HL-60 (cell line): ENCODE measurements at regions not wholly inside any gene's neighbourhood (a gene's known extent, or its start where the extent isn't known, plus 50 kb on each side); places are given as distances from the start of the nearest gene placed in this dataset.

Experiments
- DNase-seq, 2 experiments: peaks; one replicate each; pipeline ENCODE4 v3.0.0-alpha.2; 2010 to 2020; ENCODE audit warnings: low read depth in 1 of 2, low spot score in 1 of 2
- H3K27ac ChIP-seq: fragments of 250-450 bp; sonication (Bioruptor Pico); replicated peaks from 2 replicates; pipeline ENCODE4 v1.5.1; 2020; ENCODE audit warnings: mild to moderate bottlenecking, moderate library complexity
- H3K27me3 ChIP-seq: fragments of 250-450 bp; sonication (Bioruptor Pico); 2 replicates; pipeline ENCODE4 v1.5.1; 2021; ENCODE audit warnings: mild to moderate bottlenecking, moderate library complexity; ENCODE audit not compliant: insufficient read depth, poor library complexity, severe bottlenecking
- H3K4me3 ChIP-seq: replicated peaks from 2 replicates; pipeline ENCODE4 v1.5.1; 2011; ENCODE audit warnings: mild to moderate bottlenecking, control low read depth, low read length; ENCODE audit not compliant: insufficient read depth
- CTCF ChIP-seq: IDR thresholded peaks from one replicate; pipeline ENCODE4 v1.5.1; 2011; ENCODE audit warnings: low read length, control low read depth, inconsistent platforms; ENCODE audit not compliant: insufficient read depth
- GABPA ChIP-seq: IDR thresholded peaks from 2 replicates; pipeline ENCODE4 v1.6.1; 2012; ENCODE audit warnings: low read depth
- POLR2AphosphoS5 ChIP-seq: IDR thresholded peaks from 2 replicates; pipeline ENCODE4 v1.6.1; 2012; ENCODE audit warnings: low read depth
- REST ChIP-seq: IDR thresholded peaks from 2 replicates; pipeline ENCODE4 v1.6.1; 2012; ENCODE audit warnings: low read depth; ENCODE audit not compliant: insufficient replicate concordance
- SPI1 ChIP-seq: IDR thresholded peaks from 2 replicates; pipeline ENCODE4 v1.6.1; 2012; ENCODE audit warnings: low read depth, mild to moderate bottlenecking, borderline replicate concordance

DNA sequence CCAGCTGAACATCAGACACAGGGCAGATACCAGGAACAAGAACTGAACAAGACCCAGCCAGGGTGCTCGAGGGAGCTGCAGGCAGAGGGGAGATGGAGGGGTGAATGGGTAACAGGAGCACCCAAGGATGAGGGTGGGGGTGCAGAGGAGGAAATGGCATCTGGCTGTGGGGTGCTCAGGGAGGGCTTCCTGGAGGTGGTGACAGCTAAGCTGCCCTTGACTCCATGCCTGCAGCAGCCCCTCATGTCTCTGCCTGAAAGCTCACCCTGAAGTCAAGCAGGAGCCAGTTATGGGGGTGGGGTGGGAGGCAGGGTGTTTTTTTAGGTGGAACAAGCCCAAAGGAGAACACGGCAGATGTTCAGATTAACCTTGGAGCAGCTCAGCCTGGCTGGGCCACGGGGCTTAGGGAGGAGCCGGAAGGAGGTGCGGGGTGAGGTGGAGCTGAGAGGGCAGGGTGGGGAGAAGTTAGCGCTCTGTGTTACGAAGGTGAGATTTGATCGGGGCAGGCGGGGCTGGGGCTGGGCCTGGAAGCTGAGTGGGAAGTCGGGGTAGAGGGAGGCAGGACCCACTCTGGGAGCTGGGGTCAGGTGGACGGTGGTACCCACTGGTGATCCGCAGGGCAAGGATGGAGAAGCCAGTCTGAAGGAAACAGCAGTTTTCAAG is 143.0 kb downstream of the ENGASE start:
- no peak for TF ChIP-seq CTCF
- no peak for TF ChIP-seq GABPA
- TF ChIP-seq SPI1, result no peak
- TF ChIP-seq REST, result no peak
- TF ChIP-seq POLR2AphosphoS5, result no peak
- DNase-seq, result no peak
- Histone ChIP-seq H3K27me3 (peaks cover 20% of the 10 kb centered on the region), H3K4me3 (no peak overlapping the region), H3K27ac (no peak overlapping the region)

DNA sequence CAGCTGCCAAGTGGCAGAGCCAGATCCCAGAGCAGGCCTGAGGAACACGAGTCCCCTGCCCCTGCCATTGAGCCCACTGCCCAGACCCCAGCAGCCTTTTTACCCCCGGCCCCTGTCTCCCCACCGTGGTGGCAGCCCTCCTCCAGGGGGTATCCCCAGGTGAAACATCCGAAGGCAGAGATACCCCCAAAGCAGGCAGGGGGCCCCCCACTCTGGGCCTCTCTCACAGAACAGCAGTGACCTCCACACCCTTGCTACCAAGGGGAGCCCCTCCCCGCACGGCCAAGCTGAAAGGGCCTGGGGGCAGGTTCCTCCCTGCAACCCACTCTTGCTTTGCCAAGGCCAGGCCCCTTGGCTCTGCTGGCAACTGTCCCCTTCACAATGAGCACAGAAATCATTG is 142.2 kb downstream of the ENGASE start:
- no peak overlapping the region for H3K4me3 ChIP-seq
- DNase-seq, result no peak
- no peak for TF ChIP-seq REST
- no peak for TF ChIP-seq POLR2AphosphoS5
- TF ChIP-seq CTCF, result no peak
- no peak for TF ChIP-seq SPI1
- TF ChIP-seq GABPA, result no peak
- H3K27ac ChIP-seq, result no peak overlapping the region
- H3K27me3 ChIP-seq, result peaks cover 24% of the 10 kb centered on the region

DNA sequence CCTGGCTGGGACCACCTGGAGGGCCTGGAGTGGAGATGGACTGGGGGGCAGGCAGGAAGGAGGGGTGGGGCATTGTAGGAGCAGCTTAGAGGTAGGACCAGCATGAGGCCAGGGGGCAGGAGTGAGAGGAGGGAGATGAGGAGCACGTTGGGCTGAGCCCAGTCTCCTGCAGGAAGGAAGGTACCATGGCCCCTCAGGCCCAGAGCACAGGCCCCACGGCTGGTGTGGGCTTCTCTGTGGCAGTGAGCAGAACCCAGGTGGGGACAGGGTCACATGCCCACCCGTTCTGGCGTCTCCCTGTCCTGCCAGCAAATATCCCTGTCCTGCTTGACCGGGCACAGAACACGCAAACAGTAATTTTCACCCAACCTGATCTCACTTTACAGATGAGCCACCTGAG is 141.8 kb downstream of the ENGASE start:
- Histone ChIP-seq H3K4me3 (no peak overlapping the region), H3K27me3 (peaks cover 26% of the 10 kb centered on the region), H3K27ac (no peak overlapping the region)
- TF ChIP-seq SPI1 (no peak), GABPA (no peak), POLR2AphosphoS5 (no peak), CTCF (no peak)
- no peak for DNase-seq

- no peak for DNase-seq
- no peak overlapping the region for H3K4me3 ChIP-seq
- peaks cover 26% of the 10 kb centered on the region for H3K27me3 ChIP-seq
- H3K27ac ChIP-seq, result no peak overlapping the region
- TF ChIP-seq CTCF (no peak), POLR2AphosphoS5 (no peak), SPI1 (no peak), GABPA (no peak), REST (no peak)
Measured at GRCh38 chr17:79215631-79216030, 141.0 kb downstream of the ENGASE start.
